Left forelimb (tissue), 1 donor: ENCODE measurements at regions not wholly inside any gene's neighbourhood (a gene's known extent, or its start where the extent isn't known, plus 50 kb on each side); places are given as distances from the start of the nearest gene placed in this dataset.
"Not testable (repeated sequence)": the region's sequence is repeated elsewhere in the genome, so short reads cannot be mapped to it uniquely, and the experiment has no call there.

Source experiments
- DNase-seq: peaks from one replicate; pipeline ENCODE4 v3.0.0-alpha.2; 2018; ENCODE audit warnings: low spot score

DNA sequence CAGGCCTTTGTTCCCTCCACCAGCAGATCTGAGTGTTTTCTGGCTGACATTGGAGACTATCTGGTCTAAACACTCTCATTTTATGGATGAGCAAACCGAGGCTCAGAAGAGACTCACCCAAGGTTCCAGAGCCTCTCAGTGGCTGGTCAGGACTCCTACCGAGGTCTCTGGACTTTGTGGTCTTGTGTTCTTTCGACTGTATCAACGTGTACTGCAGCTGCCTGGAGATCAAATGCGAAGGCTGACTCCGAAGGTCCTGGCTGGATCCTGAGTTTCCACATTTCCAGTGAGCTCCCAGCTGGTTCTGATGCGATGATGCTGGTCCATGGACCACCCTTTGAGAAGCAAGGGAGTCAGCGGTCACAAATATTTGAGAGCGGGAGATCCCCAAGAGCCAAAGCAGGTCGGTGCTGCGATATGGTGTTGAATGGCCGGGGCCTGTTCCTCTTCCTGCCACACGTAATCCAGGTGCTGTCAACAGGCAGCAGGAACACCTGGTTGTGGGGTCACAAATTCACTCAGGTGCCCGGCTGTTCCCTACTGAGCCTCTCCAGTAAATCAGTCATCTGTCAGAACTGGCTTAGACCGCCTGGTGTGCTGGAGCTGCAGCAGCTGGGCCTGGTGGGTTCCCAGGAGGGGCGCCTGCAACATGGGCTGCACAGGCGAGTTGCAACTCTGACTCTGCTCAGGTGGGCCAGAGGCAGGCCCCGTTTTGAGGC lies 94.8 kb upstream of the USP24 start:
- DNase-seq, result peak; percentile 66

DNA sequence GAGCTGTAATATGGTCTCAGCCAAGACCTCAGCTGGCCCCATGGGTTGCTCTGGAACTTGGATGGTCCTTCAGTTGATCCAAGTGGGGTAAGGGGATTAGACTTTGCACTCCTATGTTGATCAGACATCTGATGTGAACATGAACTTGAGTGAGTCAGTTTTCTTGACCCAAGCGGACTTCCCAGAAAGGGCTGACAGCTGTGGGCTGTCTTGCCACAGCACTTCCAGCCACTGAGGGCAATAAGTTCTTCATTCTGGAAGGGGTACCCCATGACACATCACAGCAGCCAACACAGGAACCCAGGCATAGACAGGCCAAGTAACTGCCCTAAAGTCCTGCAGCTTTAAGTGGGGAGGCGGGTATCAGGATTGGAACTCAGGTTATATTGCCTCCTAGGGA lies 93.9 kb upstream of the USP24 start:
- DNase-seq, result peak; percentile 52

DNA sequence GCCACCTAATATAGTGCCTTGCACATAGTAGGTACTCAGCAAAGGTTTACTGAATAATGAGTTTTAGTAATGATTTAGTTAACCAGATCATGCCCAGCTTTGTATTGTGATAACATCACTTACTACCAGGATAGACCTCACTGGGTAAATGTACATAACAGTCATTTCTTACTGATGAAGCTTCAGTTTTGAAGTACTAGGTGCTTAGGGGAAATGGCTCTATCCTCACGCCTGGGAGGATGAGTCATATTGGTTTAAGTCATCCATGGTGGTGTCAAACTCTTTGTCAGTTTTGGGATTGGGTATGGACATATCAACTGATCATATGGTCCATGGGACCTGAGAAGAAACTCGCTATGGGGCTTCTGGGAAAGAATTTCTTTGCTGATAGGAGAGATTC lies 90.6 kb upstream of the USP24 start:
- no peak for DNase-seq

DNA sequence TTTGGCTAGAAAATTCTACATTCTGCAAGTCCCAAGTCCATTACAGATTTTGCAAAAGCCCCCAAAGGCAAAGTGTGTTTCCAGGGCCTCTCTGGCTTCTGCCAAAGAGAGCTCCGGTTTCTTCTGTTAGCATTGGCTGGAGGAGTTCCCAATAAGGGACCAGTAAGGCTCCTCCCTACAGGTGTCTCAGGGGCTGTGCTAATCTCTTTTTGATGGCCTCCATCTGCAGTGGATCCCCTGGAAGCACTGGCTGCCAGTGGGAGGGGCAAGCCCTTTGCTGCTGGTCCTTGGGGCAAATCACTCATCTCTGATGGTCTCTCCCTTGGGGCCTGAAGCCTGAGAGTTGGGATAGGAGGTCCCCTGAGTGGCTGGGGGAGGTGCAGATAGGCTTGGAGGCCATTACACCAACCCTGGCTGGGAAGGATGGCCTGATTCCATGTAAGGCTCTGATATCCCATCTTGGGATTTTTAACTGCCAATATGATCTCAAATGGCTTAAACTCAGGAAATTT lies 89.1 kb upstream of the USP24 start:
- DNase-seq, result peak; percentile 85

DNA sequence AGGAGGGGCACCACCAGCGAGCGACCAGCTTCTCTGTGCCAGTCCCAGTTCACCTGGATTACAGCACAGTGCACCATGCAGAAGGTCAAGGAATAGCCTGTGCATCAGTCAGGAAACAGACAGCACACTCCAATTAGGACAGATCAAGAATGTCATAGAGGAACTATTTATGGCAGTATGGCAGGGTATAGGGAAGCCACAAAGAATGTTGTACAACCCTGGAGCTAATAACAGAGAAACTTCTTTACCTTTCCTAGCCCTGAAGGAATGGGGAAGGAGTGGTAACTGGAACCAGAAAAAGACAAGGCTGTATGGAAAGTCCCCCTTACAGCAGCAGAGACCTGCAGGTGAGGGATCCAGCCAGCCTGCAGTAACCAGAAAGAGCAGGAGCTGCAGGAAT lies 87.8 kb upstream of the USP24 start:
- no peak for DNase-seq

DNA sequence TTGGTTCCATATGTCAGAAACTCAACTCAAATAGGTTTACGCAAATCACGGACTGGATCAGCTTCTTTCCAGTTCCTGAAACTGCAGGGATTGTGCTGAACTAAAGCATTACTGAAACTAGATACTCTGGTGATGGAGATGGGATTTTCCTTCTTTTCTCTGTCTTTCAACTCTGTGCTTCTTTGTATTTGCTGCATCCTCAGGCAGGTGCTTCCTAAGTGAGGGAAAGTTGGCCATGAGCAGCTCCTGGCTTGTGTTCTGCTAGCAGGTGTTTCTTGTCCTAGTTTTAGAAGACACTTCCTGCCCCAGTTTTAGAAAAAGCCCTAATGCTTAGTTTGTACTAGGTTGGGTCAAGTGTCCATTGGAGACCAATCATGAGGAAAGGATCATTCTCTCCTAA lies 86.7 kb upstream of the USP24 start:
- no peak for DNase-seq

DNA sequence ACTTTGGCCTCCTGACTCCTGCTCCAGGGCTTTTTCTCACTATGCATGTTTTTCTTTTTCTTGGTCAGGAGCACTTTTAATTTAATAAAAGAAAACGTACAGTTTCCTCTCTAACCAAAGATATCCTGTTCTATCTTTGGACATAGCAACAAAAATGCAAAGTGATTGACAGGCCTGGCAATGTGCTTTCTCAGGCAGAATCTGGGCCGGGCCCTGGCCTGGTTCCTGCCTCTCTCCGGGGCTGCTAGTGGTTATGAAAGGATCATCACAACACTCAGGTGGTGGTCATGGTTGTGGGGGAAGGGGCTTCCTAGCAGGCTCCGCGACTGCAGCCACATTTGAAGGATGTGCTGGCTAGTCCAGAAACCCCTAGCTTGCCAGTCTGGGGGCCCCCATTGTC lies 85.8 kb upstream of the USP24 start:
- DNase-seq, result no peak

DNA sequence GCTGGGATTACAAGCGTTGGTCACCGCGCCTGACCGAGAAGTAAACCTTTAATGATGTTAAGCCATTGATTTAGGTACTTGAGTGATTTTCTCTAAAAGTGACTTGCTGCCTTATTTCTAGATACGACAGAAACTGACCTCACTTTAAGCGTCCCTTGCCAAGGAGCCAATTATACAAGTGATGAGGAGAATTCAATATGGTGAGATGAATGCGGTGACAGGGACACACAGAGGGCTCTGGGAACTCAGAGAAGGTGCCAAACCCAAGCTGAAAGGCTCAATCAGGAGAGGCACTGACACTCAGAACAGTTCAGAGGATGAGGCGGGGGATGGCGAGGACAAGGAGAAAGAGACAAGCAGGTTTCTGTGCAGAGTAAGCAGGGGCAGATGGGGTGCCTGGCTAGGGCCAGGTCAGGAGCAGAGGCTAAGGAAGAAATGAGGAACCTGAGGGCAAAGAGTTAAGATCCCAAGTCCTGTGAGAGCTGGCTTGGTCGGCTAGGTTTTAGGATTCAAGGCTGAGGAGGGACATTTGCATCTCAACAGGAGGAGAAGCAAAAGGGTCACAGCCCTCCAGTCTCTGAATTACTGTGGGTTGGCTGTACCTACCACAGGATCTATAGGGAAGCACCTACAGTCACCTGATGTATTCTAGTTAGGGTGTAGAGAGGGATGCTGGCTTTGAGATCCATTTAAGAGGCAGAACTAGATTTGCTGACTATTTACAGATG lies 83.2 kb upstream of the USP24 start:
- DNase-seq, result no peak

DNA sequence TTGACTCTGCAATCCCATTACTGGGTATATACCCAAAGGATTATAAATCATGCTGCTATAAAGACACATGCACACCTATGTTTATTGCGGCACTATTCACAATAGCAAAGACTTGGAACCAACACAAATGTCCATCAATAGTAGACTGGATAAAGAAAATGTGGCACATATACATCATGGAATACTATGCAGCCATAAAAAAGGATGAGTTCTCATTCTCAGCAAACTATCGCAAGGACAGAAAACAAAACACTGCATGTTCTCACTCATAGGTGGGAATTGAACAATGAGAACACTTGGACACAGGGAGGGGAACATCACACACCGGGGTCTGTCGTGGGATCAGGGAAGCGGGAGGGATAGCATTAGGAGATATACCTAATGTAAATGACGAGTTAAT lies 81.1 kb upstream of the USP24 start:
- not testable (repeated sequence) for DNase-seq

DNA sequence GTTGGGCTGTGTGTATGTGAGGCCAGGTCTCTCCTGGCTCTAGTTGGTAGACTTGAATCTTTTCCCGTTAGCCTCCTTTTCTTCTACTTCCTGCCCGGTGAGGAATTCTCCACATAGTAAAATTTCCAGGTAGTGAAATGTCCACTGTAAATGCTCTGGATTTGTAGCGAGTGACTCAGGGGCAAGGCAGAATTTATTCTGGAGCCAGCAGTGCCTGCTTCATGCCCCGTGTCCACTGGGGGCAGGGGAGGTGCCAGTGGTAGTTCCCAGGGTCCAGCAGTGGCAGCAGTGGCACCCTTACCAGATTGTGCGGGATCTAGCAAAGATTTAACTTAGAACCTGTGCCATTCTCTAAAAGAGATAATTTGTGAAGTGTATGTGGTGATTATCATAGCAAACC lies 74.5 kb upstream of the USP24 start:
- no peak for DNase-seq

DNA sequence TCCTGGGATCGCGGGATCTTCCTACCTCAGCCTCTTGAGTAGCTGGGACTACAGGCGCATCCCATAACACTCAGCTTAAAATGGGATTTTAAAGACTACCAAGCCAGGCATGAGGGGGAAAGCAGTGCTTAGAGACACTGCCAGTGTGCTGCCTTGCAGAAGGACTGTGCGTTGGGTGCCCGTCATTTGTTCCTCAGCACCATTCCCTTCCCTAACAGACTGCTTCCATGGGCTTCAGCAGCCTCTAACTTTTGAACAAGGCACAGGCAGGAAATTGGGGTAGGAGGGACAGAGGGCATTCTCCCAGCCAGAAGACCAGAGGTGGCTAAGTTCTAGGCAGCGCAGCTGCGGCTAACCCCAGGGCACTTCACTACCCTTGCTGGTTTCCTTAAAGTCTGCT lies 73.9 kb upstream of the USP24 start:
- no peak for DNase-seq

DNA sequence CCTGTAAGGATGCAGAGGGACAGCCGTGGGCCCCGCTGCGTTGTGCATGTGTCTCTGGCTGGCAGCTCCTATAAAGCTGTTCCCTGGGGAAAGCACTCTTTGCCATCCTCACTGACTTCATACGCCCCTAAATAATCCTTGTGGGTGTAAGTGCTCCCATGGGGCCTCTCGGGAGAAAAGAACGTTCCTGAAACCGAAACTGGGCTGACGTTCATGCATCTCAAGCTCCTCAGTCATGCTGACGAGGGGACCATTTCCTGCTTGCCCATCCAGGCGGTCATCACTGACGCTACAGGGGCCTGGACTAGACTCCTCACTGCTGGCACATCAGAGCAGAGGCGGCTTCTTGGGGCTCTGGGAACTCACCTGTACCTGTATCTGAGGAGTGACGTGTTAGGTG lies 73.1 kb upstream of the USP24 start:
- DNase-seq, result no peak

DNA sequence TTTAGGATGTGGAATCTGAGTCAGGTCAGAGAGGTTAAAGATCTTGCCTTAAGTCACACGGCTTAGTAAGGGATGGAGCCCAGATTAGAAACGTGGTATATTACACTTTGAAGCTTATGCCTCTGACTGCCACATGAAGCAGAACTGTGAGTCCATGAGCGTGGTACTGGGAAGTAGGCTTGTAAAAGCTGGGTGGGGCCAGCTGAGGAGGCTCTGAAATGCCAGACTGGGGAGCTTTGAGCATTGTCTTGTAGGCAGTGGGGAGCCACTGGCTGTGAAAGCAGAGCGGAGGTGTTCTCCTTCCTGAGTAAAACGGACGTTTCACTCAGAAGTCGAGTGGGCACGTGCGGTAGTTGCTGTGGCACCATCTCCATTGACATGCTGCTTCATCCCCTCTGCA lies 72.6 kb upstream of the USP24 start:
- DNase-seq, result no peak

DNA sequence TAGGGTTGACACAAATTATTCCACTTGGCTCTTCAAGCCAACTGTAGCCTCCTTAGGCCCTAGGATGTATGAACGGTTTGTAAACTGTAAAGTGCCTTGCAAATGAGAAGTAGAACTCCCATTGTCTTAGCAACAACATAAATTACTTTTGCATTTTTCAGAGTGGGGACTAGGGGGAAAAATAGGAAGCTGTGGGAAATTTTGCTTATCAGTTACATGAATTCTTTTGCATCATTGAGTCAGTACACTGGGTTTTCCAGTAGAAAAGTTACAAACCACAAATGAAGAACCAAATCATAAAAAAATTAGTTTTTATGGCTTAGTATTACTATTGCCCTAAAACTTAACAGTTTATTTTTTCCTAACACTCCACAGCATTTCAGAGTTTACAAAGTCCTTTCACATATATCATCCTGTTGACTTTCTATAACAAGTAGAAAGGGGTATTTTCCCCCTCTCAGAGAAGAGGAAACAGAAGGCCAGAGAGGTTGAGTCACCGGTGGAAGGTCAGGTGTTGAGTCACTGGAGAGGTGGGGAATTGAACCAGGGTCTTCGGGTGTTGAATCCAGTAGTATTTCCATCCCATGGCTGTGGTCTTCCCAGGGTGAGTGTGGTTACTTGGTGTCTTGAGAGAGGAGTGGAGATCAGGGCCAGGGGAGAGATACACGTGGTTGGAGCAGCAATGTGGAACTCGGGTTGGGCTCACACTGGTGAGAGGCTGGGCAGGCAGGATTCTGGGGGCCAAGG lies 71.9 kb upstream of the USP24 start:
- DNase-seq, result no peak

DNA sequence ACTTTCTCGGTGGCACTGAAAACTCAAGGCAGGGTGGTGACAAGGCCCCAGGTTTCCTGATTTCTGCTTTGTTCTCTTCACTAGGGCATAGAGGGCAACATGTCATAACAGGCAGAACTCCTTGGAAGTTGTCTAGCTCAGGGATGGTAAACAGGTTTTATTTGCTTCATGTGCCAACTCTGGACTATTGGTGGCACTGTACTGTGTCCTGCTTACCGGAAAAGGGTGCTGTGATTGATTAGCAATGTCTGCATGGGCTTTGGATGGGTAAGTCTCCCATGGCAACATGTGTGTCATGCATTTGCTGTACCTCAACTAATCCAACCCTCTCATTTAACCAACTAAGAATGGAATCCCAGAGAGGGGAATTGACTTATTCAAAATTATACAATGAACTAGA lies 70.7 kb upstream of the USP24 start:
- no peak for DNase-seq

DNA sequence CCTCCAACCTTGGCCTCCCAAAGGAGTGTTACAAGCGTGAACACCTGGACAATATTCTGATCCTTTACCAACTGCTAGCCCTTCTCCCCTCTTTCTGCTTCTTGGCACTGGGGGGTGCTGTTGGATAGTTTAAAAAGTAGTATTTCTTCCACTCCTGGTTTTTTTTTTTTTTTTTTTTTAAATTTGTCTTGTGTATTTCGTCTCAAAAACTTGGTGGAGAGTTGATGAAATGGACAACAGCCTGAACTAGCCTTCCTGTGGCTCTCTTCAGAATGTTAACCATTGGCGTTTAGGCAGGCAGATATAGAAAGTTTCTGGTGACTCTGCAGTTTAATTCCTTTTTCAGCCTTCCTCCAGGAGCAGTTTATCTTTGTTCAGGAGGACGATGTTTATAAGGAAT lies 69.7 kb upstream of the USP24 start:
- no peak for DNase-seq

DNA sequence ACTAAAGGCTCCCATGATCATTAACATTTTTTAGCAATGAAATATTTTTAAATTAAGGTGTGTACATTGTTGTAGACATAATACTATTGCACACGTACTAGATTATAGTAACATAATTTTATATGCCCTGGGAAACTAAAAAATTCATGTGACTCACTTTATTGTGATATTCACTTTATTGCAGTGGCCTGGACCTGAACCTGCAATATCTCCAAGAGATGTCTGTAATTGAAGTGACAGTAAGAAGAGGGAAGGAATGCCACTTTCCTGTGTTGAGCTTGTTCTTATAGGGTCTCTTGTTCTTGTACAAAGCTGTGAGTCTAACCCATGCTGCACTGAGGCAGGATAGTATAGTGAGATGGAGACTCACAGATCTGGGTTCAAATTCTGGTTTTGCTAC lies 66.9 kb upstream of the USP24 start:
- no peak for DNase-seq

DNA sequence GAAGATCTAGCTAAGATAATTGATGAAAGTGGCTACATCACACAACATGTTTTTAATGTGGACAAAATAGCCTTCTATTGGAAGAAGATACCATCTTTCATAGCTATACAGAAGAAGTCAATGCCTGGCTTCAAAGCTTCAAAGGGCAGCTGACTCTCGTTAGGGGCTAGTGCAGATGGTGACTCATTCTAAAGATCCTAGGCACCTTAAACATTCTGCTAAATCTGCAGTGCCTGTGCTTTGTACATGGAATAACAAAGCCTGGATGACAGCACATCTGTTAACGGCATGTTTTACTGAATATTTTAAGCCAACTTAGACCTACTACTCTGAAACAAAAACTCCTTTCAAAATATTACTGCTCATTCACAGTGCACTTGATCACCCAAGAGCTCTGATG lies 65.6 kb upstream of the USP24 start:
- DNase-seq, result no peak

DNA sequence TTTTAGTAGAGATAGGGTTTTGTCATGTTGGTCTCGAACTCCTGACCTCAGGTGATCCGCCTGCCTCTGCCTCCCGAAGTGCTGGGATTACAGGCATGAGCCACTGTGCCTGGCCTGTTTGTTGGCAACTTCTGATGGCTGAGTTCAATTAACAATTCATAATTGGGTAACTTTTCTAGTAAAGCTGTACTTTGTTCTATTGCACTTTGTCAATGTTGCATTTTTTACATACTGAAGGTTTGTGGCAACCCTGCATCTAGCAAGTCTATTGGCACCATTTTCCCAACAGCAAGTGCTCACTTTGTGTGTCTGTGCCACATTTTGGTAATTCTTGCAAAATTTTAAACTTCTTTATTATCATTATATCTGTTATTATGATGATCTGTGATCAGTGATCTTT lies 64.5 kb upstream of the USP24 start:
- no peak for DNase-seq

DNA sequence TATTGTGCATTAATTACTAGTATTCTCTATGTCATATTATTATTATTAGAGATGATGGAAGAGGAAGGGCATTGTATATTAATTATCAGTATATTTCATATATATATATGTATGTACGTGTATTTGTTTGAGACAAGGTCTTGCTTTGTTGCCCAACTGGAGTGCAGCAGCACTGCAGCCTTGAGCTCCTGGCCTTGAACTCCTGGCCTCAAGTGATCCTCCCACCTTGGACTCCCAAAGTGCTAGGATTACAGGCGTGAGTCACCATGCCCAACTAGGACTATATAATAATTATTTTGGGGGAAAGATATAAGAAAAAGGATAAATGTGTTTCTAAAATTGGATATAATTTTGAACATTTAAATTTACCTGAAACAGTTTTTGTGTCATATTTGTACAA lies 63.2 kb upstream of the USP24 start:
- DNase-seq, result no peak

DNA sequence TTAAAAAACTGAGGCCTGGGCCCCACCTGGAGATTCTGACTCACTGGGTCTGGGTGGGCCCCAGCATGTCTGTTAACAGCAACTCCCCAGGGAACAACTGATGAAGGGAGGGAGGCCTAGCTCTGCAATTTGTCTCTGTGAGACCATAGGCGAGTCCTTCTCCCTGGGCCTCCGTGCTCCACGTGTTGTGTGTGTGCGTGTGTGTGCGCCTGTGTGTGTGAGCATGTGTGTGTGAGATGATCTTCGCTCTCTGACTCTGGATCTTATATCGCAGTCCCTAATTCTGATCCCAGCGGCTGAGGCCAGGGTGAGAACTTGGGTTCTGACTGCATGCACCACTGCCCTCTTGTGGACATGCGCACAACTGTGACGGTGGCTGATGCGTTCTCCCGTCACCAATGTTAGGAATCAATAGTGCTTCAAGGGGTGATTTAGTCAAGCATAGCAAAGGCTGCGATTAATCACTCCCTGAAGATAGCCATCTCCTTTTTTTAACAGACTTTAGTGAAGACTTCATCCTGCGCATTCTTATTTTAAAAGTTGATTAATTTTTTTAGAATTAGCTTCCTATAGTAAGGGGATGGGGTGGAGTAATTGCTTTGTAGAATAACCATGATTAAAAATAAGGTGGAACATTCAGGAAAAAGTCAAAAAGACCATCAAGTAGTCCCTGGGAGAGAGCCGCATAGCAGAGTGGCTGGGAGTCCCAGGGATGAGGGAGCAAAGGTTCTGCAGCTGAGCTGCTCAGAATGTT lies 62.4 kb upstream of the USP24 start:
- DNase-seq, result no peak

DNA sequence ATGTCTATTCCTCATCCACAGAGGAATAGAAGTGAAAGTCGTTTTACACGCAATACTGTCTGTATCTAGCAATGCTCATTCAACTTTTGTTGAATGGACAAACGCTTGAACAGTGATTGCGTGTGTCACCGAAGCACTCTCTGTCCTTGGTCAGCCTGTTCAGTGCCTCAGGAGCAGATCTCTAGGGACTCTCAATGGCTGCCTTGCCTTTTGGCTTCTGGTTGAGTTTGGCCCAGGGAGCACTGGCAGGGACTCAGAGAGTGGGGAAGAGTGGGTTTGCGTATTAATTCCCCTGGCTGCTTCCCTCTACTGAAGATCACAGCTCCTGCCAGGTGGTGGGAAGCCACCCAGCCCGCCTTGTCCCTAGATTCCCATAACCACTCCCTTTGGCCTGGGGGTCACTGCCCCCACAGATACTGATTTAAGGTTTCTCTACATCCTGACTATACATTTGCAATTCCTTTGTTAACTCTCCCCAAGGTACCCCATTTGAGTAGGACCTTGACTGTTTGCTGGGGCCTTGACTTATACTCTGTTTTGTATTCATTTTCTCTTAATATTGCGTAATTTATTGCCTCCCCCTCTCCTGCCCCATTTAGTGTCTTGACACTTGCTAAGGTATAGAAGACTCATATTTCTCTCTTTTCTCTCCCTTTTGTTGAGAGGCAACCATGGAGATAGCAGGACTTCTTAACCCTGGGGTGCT lies 61.7 kb upstream of the USP24 start:
- DNase-seq, result no peak
